Smooth muscle cell (in vitro differentiated cells): ENCODE measurements at regions not wholly inside any gene's neighbourhood (a gene's known extent, or its start where the extent isn't known, plus 50 kb on each side); places are given as distances from the start of the nearest gene placed in this dataset.

Experiments
- DNase-seq: peaks from one replicate; lab custom pipeline; 2025; ENCODE audit not compliant: unreplicated experiment; lab: John Stamatoyannopoulos, UW
- H2AFZ ChIP-seq: fragments of 200-600 bp; sonication (generic); 2 replicates; pipeline ENCODE4 v1.6.0; 2016; ENCODE audit warnings: antibody characterized with exemption, low read depth, mild to moderate bottlenecking
- H3F3A ChIP-seq: fragments of 200-600 bp; sonication (generic); 2 replicates; pipeline ENCODE4 v1.6.0; 2017; ENCODE audit warnings: antibody characterized with exemption, low read depth
- H3K27ac ChIP-seq: fragments of 200-600 bp; sonication (generic); 2 replicates; pipeline ENCODE4 v1.5.1; 2016; ENCODE audit warnings: low read depth, mild to moderate bottlenecking
- H3K27me3 ChIP-seq: fragments of 200-600 bp; sonication (generic); 2 replicates; pipeline ENCODE4 v1.6.1; 2016; ENCODE audit warnings: low read depth, mild to moderate bottlenecking
- H3K36me3 ChIP-seq: fragments of 200-600 bp; sonication (generic); 2 replicates; pipeline ENCODE4 v1.5.1; 2016; ENCODE audit warnings: low read depth
- H3K4me1 ChIP-seq: fragments of 200-600 bp; sonication (generic); 2 replicates; pipeline ENCODE4 v1.5.1; 2016; ENCODE audit warnings: low read depth
- H3K4me2 ChIP-seq: fragments of 200-600 bp; sonication (generic); 2 replicates; pipeline ENCODE4 v1.6.0; 2016; ENCODE audit warnings: mild to moderate bottlenecking
- H3K4me3 ChIP-seq: fragments of 200-600 bp; sonication (generic); 2 replicates; pipeline ENCODE4 v1.5.1; 2016; ENCODE audit warnings: mild to moderate bottlenecking
- H3K79me2 ChIP-seq: fragments of 200-600 bp; sonication (generic); 2 replicates; pipeline ENCODE4 v1.6.0; 2016; ENCODE audit warnings: low read depth, mild to moderate bottlenecking
- H3K9ac ChIP-seq: fragments of 200-600 bp; sonication (generic); 2 replicates; pipeline ENCODE4 v1.6.0; 2016; ENCODE audit warnings: low read depth
- H3K9me3 ChIP-seq: fragments of 200-600 bp; sonication (generic); replicated peaks from 2 replicates; pipeline ENCODE4 v1.5.1; 2016; ENCODE audit warnings: low read depth
- H4K20me1 ChIP-seq: fragments of 200-600 bp; sonication (generic); 2 replicates; pipeline ENCODE4 v1.6.0; 2016; ENCODE audit warnings: low read depth
- WGBS: methylation state at CpG from one replicate; pipeline ENCODE4 v1.1.7; 2016; ENCODE audit warnings: low lambda C conversion rate; 5-methylcytosine and 5-hydroxymethylcytosine counted together
- TF ChIP-seq, protein P1 (sequence below): fragments of 200-600 bp; sonication (generic); IDR thresholded peaks from 2 replicates; pipeline ENCODE4 v1.5.1; 2017; ENCODE audit warnings: borderline replicate concordance, mild to moderate bottlenecking, antibody characterized with exemption; ENCODE audit not compliant: insufficient read depth, poor library complexity, severe bottlenecking

DNA sequence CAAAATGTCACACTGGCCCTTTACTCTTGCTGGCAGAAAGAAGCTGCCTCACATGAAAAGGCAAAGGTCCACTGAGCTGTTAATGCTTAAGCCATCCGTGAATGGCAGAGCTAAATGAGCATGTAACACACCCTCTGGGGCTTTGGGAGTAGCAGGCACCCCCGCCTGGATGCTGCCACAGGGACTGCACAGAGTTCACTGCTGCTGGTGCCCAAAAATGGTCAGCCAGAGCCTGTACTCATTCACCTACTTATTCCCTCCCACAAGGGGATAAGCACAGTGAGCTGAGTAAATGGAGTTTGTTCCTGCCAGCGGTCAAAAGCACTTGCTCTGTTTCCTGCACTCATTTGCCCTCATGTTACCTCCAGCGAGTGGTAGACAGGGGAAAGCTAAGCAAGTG, 374.0 kb upstream of the STEAP1 start:
- no peaks in the 10 kb centered on the region for H3K36me3 ChIP-seq
- no peak overlapping the region for H3K4me2 ChIP-seq
- H4K20me1 ChIP-seq, result no peaks in the 10 kb centered on the region
- no peaks in the 10 kb centered on the region for H3F3A ChIP-seq
- no peak overlapping the region for H2AFZ ChIP-seq
- H3K9ac ChIP-seq, result no peak overlapping the region
- no peak for DNase-seq
- no peaks in the 10 kb centered on the region for H3K79me2 ChIP-seq
- H3K4me1 ChIP-seq, result no peaks in the 10 kb centered on the region
- TF ChIP-seq, protein P1, sequence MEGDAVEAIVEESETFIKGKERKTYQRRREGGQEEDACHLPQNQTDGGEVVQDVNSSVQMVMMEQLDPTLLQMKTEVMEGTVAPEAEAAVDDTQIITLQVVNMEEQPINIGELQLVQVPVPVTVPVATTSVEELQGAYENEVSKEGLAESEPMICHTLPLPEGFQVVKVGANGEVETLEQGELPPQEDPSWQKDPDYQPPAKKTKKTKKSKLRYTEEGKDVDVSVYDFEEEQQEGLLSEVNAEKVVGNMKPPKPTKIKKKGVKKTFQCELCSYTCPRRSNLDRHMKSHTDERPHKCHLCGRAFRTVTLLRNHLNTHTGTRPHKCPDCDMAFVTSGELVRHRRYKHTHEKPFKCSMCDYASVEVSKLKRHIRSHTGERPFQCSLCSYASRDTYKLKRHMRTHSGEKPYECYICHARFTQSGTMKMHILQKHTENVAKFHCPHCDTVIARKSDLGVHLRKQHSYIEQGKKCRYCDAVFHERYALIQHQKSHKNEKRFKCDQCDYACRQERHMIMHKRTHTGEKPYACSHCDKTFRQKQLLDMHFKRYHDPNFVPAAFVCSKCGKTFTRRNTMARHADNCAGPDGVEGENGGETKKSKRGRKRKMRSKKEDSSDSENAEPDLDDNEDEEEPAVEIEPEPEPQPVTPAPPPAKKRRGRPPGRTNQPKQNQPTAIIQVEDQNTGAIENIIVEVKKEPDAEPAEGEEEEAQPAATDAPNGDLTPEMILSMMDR, result no peak
- H3K9me3 ChIP-seq, result no peaks in the 10 kb centered on the region
- H3K27ac ChIP-seq, result no peak overlapping the region
- WGBS, result 75% methylated on average over 4 of the region's 4 CpGs
- no peaks in the 10 kb centered on the region for H3K27me3 ChIP-seq
- no peak overlapping the region for H3K4me3 ChIP-seq

DNA sequence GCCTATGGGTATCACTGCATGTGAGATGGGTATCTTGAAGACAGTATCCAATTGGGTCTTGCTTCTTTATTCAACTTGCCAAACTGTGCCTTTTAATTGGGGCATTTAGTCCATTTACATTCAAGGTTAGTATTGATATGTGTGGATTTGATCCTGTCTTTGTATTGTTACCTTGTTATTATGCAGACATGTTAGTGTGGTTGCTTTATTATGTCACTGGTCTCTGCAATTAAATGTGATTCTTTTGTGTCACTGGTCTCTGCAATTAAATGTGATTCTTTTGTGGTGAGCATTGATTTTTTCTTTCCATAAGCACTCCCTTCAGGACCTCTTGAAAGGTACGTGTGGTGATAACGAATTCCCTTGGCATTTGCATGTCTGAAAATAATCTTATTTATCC, 357.8 kb upstream of the STEAP1 start:
- Histone ChIP-seq H3K27me3 (no peaks in the 10 kb centered on the region), H3K4me2 (no peak overlapping the region), H3K4me1 (no peaks in the 10 kb centered on the region), H3K27ac (no peak overlapping the region), H2AFZ (no peak overlapping the region), H4K20me1 (no peaks in the 10 kb centered on the region), H3K36me3 (no peaks in the 10 kb centered on the region), H3K9me3 (no peaks in the 10 kb centered on the region), H3K4me3 (no peak overlapping the region), H3F3A (no peaks in the 10 kb centered on the region), H3K79me2 (no peaks in the 10 kb centered on the region), H3K9ac (no peak overlapping the region)
- WGBS, result 89% methylated on average over 2 of the region's 2 CpGs
- TF ChIP-seq, protein P1, result no peak
- no peak for DNase-seq

DNA sequence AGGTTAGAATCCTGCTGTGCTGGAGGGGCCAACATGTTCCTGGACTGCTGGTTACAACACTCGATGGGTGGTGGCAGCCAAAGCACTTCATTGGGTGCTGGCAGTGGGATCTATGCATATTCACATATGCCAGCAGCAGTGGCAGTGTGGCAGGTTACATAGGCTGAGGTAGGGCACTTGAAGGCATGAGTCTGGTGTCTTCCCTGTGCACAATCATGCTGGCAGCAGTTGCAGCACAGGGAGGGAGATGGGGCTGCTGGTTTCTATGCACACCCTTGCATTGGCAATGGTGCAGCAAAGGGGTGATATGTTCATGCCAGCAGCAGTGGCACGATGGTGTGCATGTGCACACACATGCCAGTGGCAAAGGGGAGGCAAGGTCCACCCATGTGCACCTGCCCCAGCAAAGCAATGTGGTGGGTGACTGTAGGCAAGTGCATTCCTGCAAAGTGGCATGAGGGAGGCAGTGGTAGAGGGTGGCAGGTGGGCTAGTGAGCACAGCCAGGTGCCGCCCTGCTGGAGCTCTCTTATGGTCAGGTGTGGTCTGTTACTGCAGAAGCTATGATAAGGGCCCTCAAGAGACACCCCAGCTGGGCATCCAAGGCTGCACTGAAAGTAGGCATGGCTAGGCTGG, 356.2 kb upstream of the STEAP1 start:
- H3K4me1 ChIP-seq, result no peaks in the 10 kb centered on the region
- no peak overlapping the region for H3K27ac ChIP-seq
- H4K20me1 ChIP-seq, result no peaks in the 10 kb centered on the region
- DNase-seq, result no peak
- no peak overlapping the region for H3K4me3 ChIP-seq
- no peak overlapping the region for H3K4me2 ChIP-seq
- H3K36me3 ChIP-seq, result no peaks in the 10 kb centered on the region
- H2AFZ ChIP-seq, result no peak overlapping the region
- WGBS, result 91% methylated on average over 3 of the region's 3 CpGs
- H3K79me2 ChIP-seq, result no peaks in the 10 kb centered on the region
- TF ChIP-seq, protein P1, result no peak
- H3K9me3 ChIP-seq, result no peaks in the 10 kb centered on the region
- H3K27me3 ChIP-seq, result no peaks in the 10 kb centered on the region
- H3F3A ChIP-seq, result no peaks in the 10 kb centered on the region
- H3K9ac ChIP-seq, result no peak overlapping the region

DNA sequence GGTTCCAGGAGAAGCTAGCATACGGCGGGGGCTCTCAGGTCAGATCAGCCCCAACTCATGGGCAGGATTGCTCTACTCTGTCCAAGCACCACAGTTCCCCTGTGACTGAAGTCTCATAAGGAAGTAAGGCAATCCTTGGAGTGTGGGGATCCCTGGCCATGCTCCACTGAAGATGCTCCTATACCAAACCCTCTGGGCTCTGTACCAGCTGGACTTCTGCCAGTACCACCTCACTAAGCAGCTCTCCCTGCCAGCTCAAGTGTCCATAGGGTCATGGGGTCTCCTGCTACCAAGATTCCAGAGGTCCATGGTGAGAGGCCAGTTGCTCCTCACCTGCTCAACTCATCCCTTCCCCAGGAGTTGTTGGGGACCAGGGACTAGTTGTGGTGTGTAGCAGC, 355.7 kb upstream of the STEAP1 start:
- Histone ChIP-seq H2AFZ (no peak overlapping the region), H3K36me3 (no peaks in the 10 kb centered on the region), H3K9me3 (no peaks in the 10 kb centered on the region), H4K20me1 (no peaks in the 10 kb centered on the region), H3K27me3 (no peaks in the 10 kb centered on the region), H3K4me3 (no peak overlapping the region), H3K4me2 (no peak overlapping the region), H3K79me2 (no peaks in the 10 kb centered on the region), H3K9ac (no peak overlapping the region), H3F3A (no peaks in the 10 kb centered on the region), H3K4me1 (no peaks in the 10 kb centered on the region), H3K27ac (no peak overlapping the region)
- no peak for DNase-seq
- WGBS, result 92% methylated on average over 2 of the region's 2 CpGs
- TF ChIP-seq, protein P1, result no peak
